SK-N-SH (cell line): ENCODE measurements at regions not wholly inside any gene's neighbourhood (a gene's known extent, or its start where the extent isn't known, plus 50 kb on each side); places are given as distances from the start of the nearest gene placed in this dataset.
A peak's percentile ranks its signal among the peaks of the same experiment; 100 is the strongest.

Source experiments
- CTCF ChIA-PET: fragments of 300-600, 350-600 bp; formaldehyde crosslinking; extraction: SDS; loops from one replicate; lab custom pipeline; 2021; lab: Yijun Ruan, JAX
- POLR2A ChIA-PET: fragments of 350-600 bp; sonication (Branson Sonifier 250); formaldehyde crosslinking; extraction: SDS; loops from one replicate; lab custom pipeline; 2020; ENCODE audit warnings: antibody characterized with exemption, inconsistent platforms; lab: Yijun Ruan, JAX
- DNase-seq: peaks from one replicate; pipeline ENCODE4 v3.0.0; 2012
- H2AFZ ChIP-seq: fragments of 200-600 bp; sonication (generic); 2 replicates; pipeline ENCODE4 v1.8.1; 2016; ENCODE audit warnings: antibody characterized with exemption, mild to moderate bottlenecking, low read depth
- H3F3A ChIP-seq: fragments of 200-600 bp; sonication (generic); replicated peaks from 2 replicates; pipeline ENCODE3; 2016; ENCODE audit warnings: antibody characterized with exemption, mild to moderate bottlenecking; ENCODE audit not compliant: insufficient read depth
- H3K27ac ChIP-seq, 2 experiments: fragments of 200-500 bp in 1 of 2; fragments of 200-600 bp in 1 of 2; sonication (Bioruptor generic) in 1 of 2; sonication (generic), shearing (Covaris generic) in 1 of 2; 2 replicates each; pipeline versions ENCODE4 v1.5.1 to v1.6.1; 2014 to 2016; ENCODE audit warnings: low read depth in 2 of 2, inconsistent platforms in 1 of 2, low read length in 1 of 2, mild to moderate bottlenecking in 1 of 2, mixed read lengths in 1 of 2
- H3K27me3 ChIP-seq: fragments of 200-600 bp; sonication (generic), shearing (Covaris generic); 2 replicates; pipeline ENCODE4 v1.6.1; 2016; ENCODE audit warnings: mixed run types; ENCODE audit not compliant: insufficient read depth
- H3K36me3 ChIP-seq, 2 experiments: fragments of 200-500 bp in 1 of 2; fragments of 200-600 bp in 1 of 2; sonication (Bioruptor generic) in 1 of 2; sonication (generic) in 1 of 2; replicated peaks in 1 of 2; 2 replicates each; pipeline versions ENCODE3 to v1.5.1; 2014 to 2016; ENCODE audit warnings: low read length in 1 of 2, mild to moderate bottlenecking in 1 of 2; ENCODE audit not compliant: insufficient read depth in 2 of 2, control insufficient read depth in 1 of 2
- H3K4me1 ChIP-seq, 2 experiments: fragments of 200-500 bp in 1 of 2; fragments of 200-600 bp in 1 of 2; sonication (Bioruptor generic) in 1 of 2; sonication (generic), shearing (Covaris generic) in 1 of 2; 2 replicates each; pipeline versions ENCODE4 v1.5.1 to v1.6.1; 2014 to 2016; ENCODE audit warnings: low read depth in 1 of 2, low read length in 1 of 2, mixed run types in 1 of 2; ENCODE audit not compliant: insufficient read depth in 2 of 2, control insufficient read depth in 1 of 2
- H3K4me2 ChIP-seq: fragments of 200-600 bp; sonication (generic), shearing (Covaris generic); 2 replicates; pipeline ENCODE4 v1.6.1; 2017; ENCODE audit warnings: mixed run types
- H3K4me3 ChIP-seq, 2 experiments: fragments of 200-500 bp in 1 of 2; fragments of 200-600 bp in 1 of 2; sonication (Bioruptor generic) in 1 of 2; sonication (generic), shearing (Covaris generic) in 1 of 2; 2 replicates each; pipeline versions ENCODE4 v1.5.1 to v1.8.1; 2014 to 2016; ENCODE audit warnings: low read depth in 2 of 2, inconsistent platforms in 1 of 2, low read length in 1 of 2, mild to moderate bottlenecking in 1 of 2, mixed read lengths in 1 of 2, moderate library complexity in 1 of 2
- H3K79me2 ChIP-seq: fragments of 200-600 bp; sonication (generic); 2 replicates; pipeline ENCODE4 v1.8.1; 2017; ENCODE audit warnings: mild to moderate bottlenecking; ENCODE audit not compliant: insufficient read depth
- H3K9ac ChIP-seq: fragments of 200-600 bp; sonication (generic); 2 replicates; pipeline ENCODE4 v1.6.1; 2017; ENCODE audit warnings: mixed run types
- H3K9me2 ChIP-seq: fragments of 200-600 bp; sonication (generic); 2 replicates; pipeline ENCODE4 v1.6.1; 2017; ENCODE audit warnings: mixed run types
- H3K9me3 ChIP-seq: fragments of 200-600 bp; sonication (generic); 2 replicates; pipeline ENCODE4 v1.6.1; 2017; ENCODE audit warnings: mixed run types, mild to moderate bottlenecking, moderate library complexity
- H4K20me1 ChIP-seq: fragments of 200-600 bp; sonication (generic); 2 replicates; pipeline ENCODE4 v1.6.1; 2017; ENCODE audit warnings: mild to moderate bottlenecking, mixed run types; ENCODE audit not compliant: insufficient read depth
- EP300 ChIP-seq, 2 experiments: IDR thresholded peaks; 2 replicates each; pipeline versions ENCODE4 v1.4.0 to v1.6.1; 2012; ENCODE audit warnings: borderline replicate concordance in 1 of 2, low read depth in 1 of 2, low read length in 1 of 2
- FOSL2 ChIP-seq: IDR thresholded peaks from 2 replicates; pipeline ENCODE4 v1.4.0; 2012; ENCODE audit warnings: low read depth, mild to moderate bottlenecking, moderate library complexity, borderline replicate concordance
- FOXM1 ChIP-seq: IDR thresholded peaks from 2 replicates; pipeline ENCODE4 v1.4.0; 2012; ENCODE audit warnings: low read depth, mild to moderate bottlenecking
- JUND ChIP-seq: IDR thresholded peaks from 2 replicates; pipeline ENCODE4 v1.4.0; 2012
- MEF2A ChIP-seq: IDR thresholded peaks from 2 replicates; pipeline ENCODE4 v1.4.0; 2012; ENCODE audit warnings: low read depth, borderline replicate concordance
- MXI1 ChIP-seq: IDR thresholded peaks from 2 replicates; pipeline ENCODE4 v1.6.1; 2012; ENCODE audit warnings: mild to moderate bottlenecking, low read depth, low read length, improper control_type of control experiment
- NFIC ChIP-seq: IDR thresholded peaks from 2 replicates; pipeline ENCODE4 v1.4.0; 2012; ENCODE audit warnings: borderline replicate concordance
- PBX3 ChIP-seq: IDR thresholded peaks from 2 replicates; pipeline ENCODE4; 2012
- POLR2AphosphoS5 ChIP-seq: IDR thresholded peaks from 2 replicates; pipeline ENCODE4 v1.6.1; 2012; ENCODE audit warnings: low read depth, low read length
- RCOR1 ChIP-seq: fragments of 150-350 bp; IDR thresholded peaks from 2 replicates; pipeline ENCODE4 v1.6.1; 2017; ENCODE audit warnings: antibody characterized with exemption, low read length
- RFX5 ChIP-seq: IDR thresholded peaks from 2 replicates; pipeline ENCODE4 v1.6.1; 2012; ENCODE audit warnings: mild to moderate bottlenecking, improper control_type of control experiment, low read length
- RXRA ChIP-seq: IDR thresholded peaks from 2 replicates; pipeline ENCODE4 v1.4.0; 2012; ENCODE audit warnings: low read depth, mild to moderate bottlenecking, borderline replicate concordance
- SIN3A ChIP-seq: IDR thresholded peaks from 2 replicates; pipeline ENCODE4 v1.6.1; 2012; ENCODE audit warnings: low read depth, mild to moderate bottlenecking, low read length, moderate library complexity, borderline replicate concordance
- TCF12 ChIP-seq: IDR thresholded peaks from 2 replicates; pipeline ENCODE4 v1.4.0; 2012
- USF2 ChIP-seq: fragments of 150-350 bp; IDR thresholded peaks from 2 replicates; pipeline ENCODE4 v1.6.1; 2017; ENCODE audit warnings: antibody characterized with exemption, low read length, low read depth, borderline replicate concordance
- WGBS: methylation state at CpG from one replicate; pipeline ENCODE4 v1.1.6; 2017; ENCODE audit warnings: low lambda C conversion rate; 5-methylcytosine and 5-hydroxymethylcytosine counted together
- TF ChIP-seq, protein P1 (sequence below): IDR thresholded peaks from 2 replicates; pipeline ENCODE4 v1.4.0; 2012; ENCODE audit warnings: low read depth
- TF ChIP-seq, protein P2 (sequence below): IDR thresholded peaks from 2 replicates; pipeline ENCODE4 v1.4.0; 2012; ENCODE audit warnings: low read depth, borderline replicate concordance

DNA sequence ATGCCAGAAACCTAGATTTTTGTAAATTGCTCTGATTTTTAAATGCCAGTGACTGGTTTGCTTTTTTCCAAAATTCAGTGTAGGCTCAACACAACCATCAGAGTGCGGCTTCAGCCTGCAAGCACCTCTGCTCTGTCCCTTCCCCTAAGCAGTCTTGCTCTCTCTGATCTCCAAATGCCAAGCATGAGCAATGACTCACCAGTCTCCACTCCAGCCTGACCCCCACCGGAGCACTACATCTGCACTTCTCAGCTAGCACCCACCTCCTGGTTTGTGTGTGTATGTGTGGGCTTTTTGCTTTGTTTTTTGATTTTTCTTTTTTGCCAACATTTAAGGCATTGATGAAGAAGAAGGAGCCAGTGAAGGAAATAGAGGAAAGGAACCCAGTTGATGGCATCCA lies 61.4 kb upstream of the ADRA1B start:
- WGBS, result 38% methylated on average over 2 of the region's 2 CpGs
- POLR2A ChIA-PET, result no interaction called here
- Histone ChIP-seq H3F3A (peaks cover 32% of the 10 kb centered on the region), H3K9me3 (no peaks in the 10 kb centered on the region), H3K27me3 (no peaks in the 10 kb centered on the region), H3K9ac (no peak overlapping the region), H3K9me2 (no peaks in the 10 kb centered on the region), H3K4me1 (peaks cover 0 to 5% of the 10 kb centered on the region in 2 experiments; a peak in 1 of 4 replicates), H2AFZ (no peak overlapping the region)
- no peak for DNase-seq
- TF ChIP-seq FOSL2, result peak; percentile 77; the same call in 1 of the 2 replicates
- TF ChIP-seq JUND, result peak; percentile 70
- peak; percentile 56 for TF ChIP-seq TCF12
- peak; percentile 49 for TF ChIP-seq PBX3
- TF ChIP-seq SIN3A, result no peak
- TF ChIP-seq, all 33 proteins: peak for 4
- H3K27ac ChIP-seq, result peak overlapping the region in 1 of 2 experiments; percentile 48; a peak in 2 of 4 replicates
- no peaks in the 10 kb centered on the region for H3K36me3 ChIP-seq
- CTCF ChIA-PET, result no interaction called here
- no peaks in the 10 kb centered on the region for H3K79me2 ChIP-seq
- peak overlapping the region; percentile 33 for H3K4me2 ChIP-seq
- H3K4me3 ChIP-seq, result no peak overlapping the region
- no peaks in the 10 kb centered on the region for H4K20me1 ChIP-seq

DNA sequence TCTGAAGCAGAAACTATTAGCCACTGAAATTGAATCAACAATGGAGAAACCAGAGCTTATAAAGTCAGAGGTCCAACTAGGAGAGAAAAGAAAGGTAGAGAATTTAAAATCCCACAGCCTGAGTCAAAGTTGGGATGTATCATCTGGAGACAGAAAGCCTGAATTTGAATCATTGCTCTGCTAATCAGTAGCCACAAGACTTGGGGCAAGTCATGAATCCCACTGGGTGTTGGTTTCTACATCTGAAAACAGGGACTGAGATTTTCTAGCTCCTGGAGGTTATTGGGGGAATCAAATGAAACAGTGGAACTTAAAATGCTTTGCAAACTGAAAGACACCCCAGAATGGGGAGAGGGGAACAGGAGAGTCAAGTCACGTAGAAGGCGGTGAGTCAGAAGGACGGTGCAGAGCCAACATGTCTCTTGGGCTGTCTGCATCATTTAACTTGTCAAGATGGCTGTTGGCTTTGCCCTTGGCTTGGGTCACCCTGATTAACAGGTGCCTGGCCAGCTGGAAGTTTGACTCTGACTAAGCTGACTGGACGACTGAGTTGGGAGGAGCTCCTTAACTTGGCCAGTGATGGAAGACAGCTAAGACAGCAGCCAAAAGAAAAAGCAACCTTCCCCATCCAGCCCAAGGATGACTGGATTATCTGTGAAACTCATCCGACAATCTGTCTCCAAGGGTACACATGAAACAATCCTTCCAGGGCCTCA lies 60.6 kb upstream of the ADRA1B start:
- Histone ChIP-seq H3K27me3 (no peaks in the 10 kb centered on the region), H3K9me3 (no peaks in the 10 kb centered on the region), H3K27ac (peak overlapping the region; percentile 6 to 48; a peak in 3 of 4 replicates), H2AFZ (no peak overlapping the region), H3K4me2 (peak overlapping the region; percentile 33), H3K4me3 (no peak overlapping the region), H3F3A (peaks cover 26% of the 10 kb centered on the region), H3K4me1 (no peaks in the 10 kb centered on the region; a peak in 1 of 4 replicates), H4K20me1 (no peaks in the 10 kb centered on the region), H3K36me3 (no peaks in the 10 kb centered on the region), H3K9ac (no peak overlapping the region), H3K9me2 (no peaks in the 10 kb centered on the region), H3K79me2 (no peaks in the 10 kb centered on the region)
- TF ChIP-seq RFX5 (no peak), JUND (peak; percentile 64), EP300 (IDR thresholded peaks at IDR 0.05; ENCODE audit: borderline replicate concordance in 1 of 2, low read depth in 1 of 2, low read length in 1 of 2) (peak in 1 of 2 experiments; percentile 86; a peak in 2 of 4 replicates), RXRA (peak; percentile 69; the same call in 1 of the 2 replicates), USF2 (no peak), PBX3 (peak; percentile 94), TCF12 (peak; percentile 98), MXI1 (no peak), FOXM1 (0 out of 2 replicates have a peak, but pooled peaks have one; percentile 69), MEF2A (peak; percentile 10; the same call in 1 of the 2 replicates), POLR2AphosphoS5 (peak; percentile 75), NFIC (peak; percentile 88), RCOR1 (no peak), FOSL2 (peak; percentile 55; the same call in 1 of the 2 replicates)
- TF ChIP-seq, protein P1, sequence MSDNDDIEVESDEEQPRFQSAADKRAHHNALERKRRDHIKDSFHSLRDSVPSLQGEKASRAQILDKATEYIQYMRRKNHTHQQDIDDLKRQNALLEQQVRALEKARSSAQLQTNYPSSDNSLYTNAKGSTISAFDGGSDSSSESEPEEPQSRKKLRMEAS, result 0 out of 2 replicates have a peak, but pooled peaks have one; percentile 15
- TF ChIP-seq, protein P2, sequence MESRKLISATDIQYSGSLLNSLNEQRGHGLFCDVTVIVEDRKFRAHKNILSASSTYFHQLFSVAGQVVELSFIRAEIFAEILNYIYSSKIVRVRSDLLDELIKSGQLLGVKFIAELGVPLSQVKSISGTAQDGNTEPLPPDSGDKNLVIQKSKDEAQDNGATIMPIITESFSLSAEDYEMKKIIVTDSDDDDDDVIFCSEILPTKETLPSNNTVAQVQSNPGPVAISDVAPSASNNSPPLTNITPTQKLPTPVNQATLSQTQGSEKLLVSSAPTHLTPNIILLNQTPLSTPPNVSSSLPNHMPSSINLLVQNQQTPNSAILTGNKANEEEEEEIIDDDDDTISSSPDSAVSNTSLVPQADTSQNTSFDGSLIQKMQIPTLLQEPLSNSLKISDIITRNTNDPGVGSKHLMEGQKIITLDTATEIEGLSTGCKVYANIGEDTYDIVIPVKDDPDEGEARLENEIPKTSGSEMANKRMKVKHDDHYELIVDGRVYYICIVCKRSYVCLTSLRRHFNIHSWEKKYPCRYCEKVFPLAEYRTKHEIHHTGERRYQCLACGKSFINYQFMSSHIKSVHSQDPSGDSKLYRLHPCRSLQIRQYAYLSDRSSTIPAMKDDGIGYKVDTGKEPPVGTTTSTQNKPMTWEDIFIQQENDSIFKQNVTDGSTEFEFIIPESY, result 0 out of 2 replicates have a peak, but pooled peaks have one; percentile 21
- ChIA-PET POLR2A (no interaction called here), CTCF (no interaction called here)
- no peak for DNase-seq
- 23% methylated on average over 5 of the region's 5 CpGs for WGBS
